CD4-positive, alpha-beta T cell (primary cell): ENCODE measurements at regions not wholly inside any gene's neighbourhood (a gene's known extent, or its start where the extent isn't known, plus 50 kb on each side); places are given as distances from the start of the nearest gene placed in this dataset.

Source experiments
- ATAC-seq: fragments of 200-7000 bp; cut with Tn5 transposase; one replicate; pipeline ENCODE4 v1.10.0; 2022; ENCODE audit warnings: mild to moderate bottlenecking; ENCODE audit not compliant: poor library complexity
- CTCF ChIA-PET: fragments of 350-600 bp; sonication (Branson Sonifier 250); formaldehyde crosslinking; loops from one replicate; lab custom pipeline; 2021; ENCODE audit warnings: antibody characterized with exemption, inconsistent platforms; lab: Charles Lee
- POLR2A ChIA-PET: fragments of 350-600 bp; sonication (Branson Sonifier 250); formaldehyde crosslinking; loops from one replicate; lab custom pipeline; 2021; ENCODE audit warnings: antibody characterized with exemption, inconsistent platforms; lab: Charles Lee
- DNase-seq, 14 experiments: peaks; one replicate each; pipeline ENCODE4 v3.0.0-alpha.2; 2013 to 2020; ENCODE audit warnings: mixed read lengths in 2 of 14
- H3K27ac ChIP-seq, 2 donors: one replicate each; pipeline versions ENCODE4 v1.5.1 to v1.7.0; 2013; ENCODE audit warnings: low read length in 2 of 2, low read depth in 1 of 2, mild to moderate bottlenecking in 1 of 2
- H3K27me3 ChIP-seq, 2 experiments: 1 replicate in 1 of 2; 2 replicates in 1 of 2; pipeline versions ENCODE4 v1.6.1 to v1.7.0; 2013; ENCODE audit warnings: low read length in 2 of 2, control low read depth in 1 of 2, mild to moderate bottlenecking in 1 of 2, moderate library complexity in 1 of 2; ENCODE audit not compliant: insufficient read depth in 2 of 2, control insufficient read depth in 1 of 2
- H3K36me3 ChIP-seq: one replicate; pipeline ENCODE4 v1.6.1; 2013; ENCODE audit warnings: low read length, control low read depth; ENCODE audit not compliant: insufficient read depth
- H3K4me1 ChIP-seq: one replicate; pipeline ENCODE4 v1.6.1; 2013; ENCODE audit warnings: low read length, control low read depth; ENCODE audit not compliant: insufficient read depth
- H3K4me3 ChIP-seq: one replicate; pipeline ENCODE4 v1.5.1; 2013; ENCODE audit warnings: mild to moderate bottlenecking, low read length, moderate library complexity
- H3K9me3 ChIP-seq, 2 experiments: 1 replicate in 1 of 2; 2 replicates in 1 of 2; pipeline versions ENCODE4 v1.6.1 to v1.7.0; 2013; ENCODE audit warnings: low read length in 2 of 2, mild to moderate bottlenecking in 2 of 2, control low read depth in 1 of 2, moderate library complexity in 1 of 2; ENCODE audit not compliant: control insufficient read depth in 1 of 2, insufficient read depth in 1 of 2
- H3K27ac Mint-ChIP-seq: one replicate; pipeline ENCODE4 v1.8.0; 2020; ENCODE audit warnings: mixed read lengths
- H3K27me3 Mint-ChIP-seq: one replicate; pipeline ENCODE4 v1.8.0; 2021; ENCODE audit warnings: mixed read lengths
- H3K36me3 Mint-ChIP-seq: one replicate; pipeline ENCODE4 v1.8.0; 2021; ENCODE audit warnings: low read depth, mixed read lengths
- H3K4me1 Mint-ChIP-seq: one replicate; pipeline ENCODE4 v1.8.0; 2021; ENCODE audit warnings: low read depth, mixed read lengths
- H3K4me3 Mint-ChIP-seq: one replicate; pipeline ENCODE4 v1.8.0; 2020; ENCODE audit warnings: mild to moderate bottlenecking, mixed read lengths
- H3K9me3 Mint-ChIP-seq: one replicate; pipeline ENCODE4 v1.8.0; 2020; ENCODE audit warnings: mixed read lengths
- CTCF ChIP-seq: fragments of 200-600 bp; IDR thresholded peaks from one replicate; pipeline ENCODE4 v1.8.0; 2022; ENCODE audit warnings: antibody characterized with exemption, mild to moderate bottlenecking
- intact Hi-C, 2 experiments: fragments of 100-400 bp; cut with DNase I in 1 of 2; cut with micrococcal nuclease in 1 of 2; formaldehyde crosslinking; loops; one replicate each; pipeline versions ENCODE4 v1.15.1 to v1.9.0; 2023 to 2025; cut with DNase I, micrococcal nuclease

GRCh38 chr18:73355121-73355520, 487.3 kb upstream of the NETO1 start:
- ChIA-PET CTCF (no interaction called here), POLR2A (no interaction called here)
- Histone ChIP-seq H3K9me3 (no peaks in the 10 kb centered on the region), H3K27ac (no peak overlapping the region), H3K4me3 (no peak overlapping the region), H3K27me3 (no peaks in the 10 kb centered on the region), H3K36me3 (no peaks in the 10 kb centered on the region), H3K4me1 (no peaks in the 10 kb centered on the region)
- DNase-seq (no peak), ATAC-seq (no peak)
- Mint-ChIP-seq H3K9me3 (no peaks in the 10 kb centered on the region), H3K27me3 (no peaks in the 10 kb centered on the region), H3K36me3 (no peaks in the 10 kb centered on the region), H3K27ac (no peak overlapping the region), H3K4me3 (no peak overlapping the region), H3K4me1 (no peaks in the 10 kb centered on the region)
- intact Hi-C loops = no loop called here
- TF ChIP-seq CTCF = no peak

GRCh38 chr18:73352546-73352945, 484.8 kb upstream of the NETO1 start:
- DNase-seq (no peak), ATAC-seq (no peak)
- Mint-ChIP-seq H3K9me3 (peaks cover 2% of the 10 kb centered on the region), H3K36me3 (no peaks in the 10 kb centered on the region), H3K4me3 (no peak overlapping the region), H3K4me1 (no peaks in the 10 kb centered on the region), H3K27me3 (no peaks in the 10 kb centered on the region), H3K27ac (no peak overlapping the region)
- no peaks in the 10 kb centered on the region for H3K9me3 ChIP-seq
- H3K4me3 ChIP-seq = no peak overlapping the region
- ChIA-PET CTCF (no interaction called here), POLR2A (no interaction called here)
- intact Hi-C loops = no loop called here
- H3K36me3 ChIP-seq = no peaks in the 10 kb centered on the region
- H3K27me3 ChIP-seq = no peaks in the 10 kb centered on the region
- no peak for TF ChIP-seq CTCF
- no peaks in the 10 kb centered on the region for H3K4me1 ChIP-seq
- no peak overlapping the region for H3K27ac ChIP-seq

GRCh38 chr18:73340135-73340977, 472.6 kb upstream of the NETO1 start:
- no peak for ATAC-seq
- no peak for DNase-seq
- Histone ChIP-seq H3K27me3 (no peaks in the 10 kb centered on the region), H3K27ac (no peak overlapping the region), H3K4me1 (no peaks in the 10 kb centered on the region), H3K9me3 (peaks cover 0 to 9% of the 10 kb centered on the region in 2 experiments), H3K36me3 (no peaks in the 10 kb centered on the region), H3K4me3 (no peak overlapping the region)
- Mint-ChIP-seq H3K9me3 (no peaks in the 10 kb centered on the region), H3K36me3 (no peaks in the 10 kb centered on the region), H3K4me3 (no peak overlapping the region), H3K27ac (no peak overlapping the region), H3K4me1 (no peaks in the 10 kb centered on the region), H3K27me3 (no peaks in the 10 kb centered on the region)
- intact Hi-C loops = no loop called here
- no peak for TF ChIP-seq CTCF
- POLR2A ChIA-PET = no interaction called here
- CTCF ChIA-PET = no interaction called here
